Calu3 (cell line): ENCODE measurements at regions not wholly inside any gene's neighbourhood (a gene's known extent, or its start where the extent isn't known, plus 50 kb on each side); places are given as distances from the start of the nearest gene placed in this dataset.

ENCODE experiments used
- BruUV-seq: library from RNA; stranded (reverse); fragments of 400-500 nt; replicated peaks from 2 replicates; lab custom pipeline; 2021; lab: Mats Ljungman, UMichigan
- CTCF ChIA-PET: fragments of 300-600 bp; sonication (Branson Sonifier 250); formaldehyde crosslinking; loops from one replicate; lab custom pipeline; 2022; ENCODE audit warnings: antibody characterized with exemption; lab: Charles Lee
- DNase-seq: peaks from one replicate; pipeline ENCODE4 v3.0.0; 2022
- H3K27ac Mint-ChIP-seq: one replicate; pipeline ENCODE4 v1.8.0; 2022; ENCODE audit warnings: mixed read lengths; ENCODE audit not compliant: unreplicated experiment
- H3K27me3 Mint-ChIP-seq: one replicate; pipeline ENCODE4 v1.8.0; 2022; ENCODE audit warnings: mixed read lengths; ENCODE audit not compliant: unreplicated experiment
- H3K36me3 Mint-ChIP-seq: one replicate; pipeline ENCODE4 v1.8.0; 2022; ENCODE audit warnings: mild to moderate bottlenecking, moderate library complexity, mixed read lengths; ENCODE audit not compliant: insufficient read depth, unreplicated experiment
- H3K4me1 Mint-ChIP-seq: one replicate; pipeline ENCODE4 v1.8.0; 2022; ENCODE audit warnings: mild to moderate bottlenecking, low read depth, mixed read lengths; ENCODE audit not compliant: unreplicated experiment
- H3K4me3 Mint-ChIP-seq: one replicate; pipeline ENCODE4 v1.8.0; 2022; ENCODE audit warnings: mild to moderate bottlenecking, low read depth, moderate library complexity, mixed read lengths; ENCODE audit not compliant: unreplicated experiment
- H3K9me3 Mint-ChIP-seq: one replicate; pipeline ENCODE4 v1.8.0; 2022; ENCODE audit warnings: low read depth, mixed read lengths; ENCODE audit not compliant: unreplicated experiment
- intact Hi-C: fragments of 100-400 bp; cut with micrococcal nuclease; formaldehyde crosslinking; loops from one replicate; pipeline ENCODE4 v1.10.0; 2022; ENCODE audit not compliant: unreplicated experiment
- TF ChIP-seq, protein P1 (sequence below): fragments of 200-600 bp; IDR thresholded peaks from one replicate; pipeline ENCODE4 v1.8.0; 2022; ENCODE audit warnings: antibody characterized with exemption; ENCODE audit not compliant: unreplicated experiment

DNA sequence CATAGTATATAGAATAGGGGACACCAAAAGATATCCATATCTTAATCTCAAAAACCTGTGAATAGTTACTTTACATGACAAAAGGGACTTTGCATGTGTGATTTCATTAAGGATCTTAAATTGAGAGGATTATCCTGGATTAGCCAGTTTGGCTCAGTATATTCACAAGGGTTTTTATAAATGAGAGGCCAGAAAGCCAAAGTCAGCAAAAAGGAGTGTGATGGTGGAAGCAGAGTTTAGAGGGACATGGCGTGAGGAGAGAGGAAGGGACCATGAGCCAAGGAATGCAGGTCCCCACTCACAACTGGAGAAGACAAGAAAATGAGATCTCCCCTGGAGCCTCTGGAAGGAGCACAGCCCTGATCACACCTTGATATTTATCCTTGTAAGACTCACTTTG lies 648.5 kb upstream of the LCORL start:
- CTCF ChIA-PET, result no interaction called here
- intact Hi-C loops, result no loop called here
- BruUV-seq, result no TSS peak
- TF ChIP-seq, protein P1, sequence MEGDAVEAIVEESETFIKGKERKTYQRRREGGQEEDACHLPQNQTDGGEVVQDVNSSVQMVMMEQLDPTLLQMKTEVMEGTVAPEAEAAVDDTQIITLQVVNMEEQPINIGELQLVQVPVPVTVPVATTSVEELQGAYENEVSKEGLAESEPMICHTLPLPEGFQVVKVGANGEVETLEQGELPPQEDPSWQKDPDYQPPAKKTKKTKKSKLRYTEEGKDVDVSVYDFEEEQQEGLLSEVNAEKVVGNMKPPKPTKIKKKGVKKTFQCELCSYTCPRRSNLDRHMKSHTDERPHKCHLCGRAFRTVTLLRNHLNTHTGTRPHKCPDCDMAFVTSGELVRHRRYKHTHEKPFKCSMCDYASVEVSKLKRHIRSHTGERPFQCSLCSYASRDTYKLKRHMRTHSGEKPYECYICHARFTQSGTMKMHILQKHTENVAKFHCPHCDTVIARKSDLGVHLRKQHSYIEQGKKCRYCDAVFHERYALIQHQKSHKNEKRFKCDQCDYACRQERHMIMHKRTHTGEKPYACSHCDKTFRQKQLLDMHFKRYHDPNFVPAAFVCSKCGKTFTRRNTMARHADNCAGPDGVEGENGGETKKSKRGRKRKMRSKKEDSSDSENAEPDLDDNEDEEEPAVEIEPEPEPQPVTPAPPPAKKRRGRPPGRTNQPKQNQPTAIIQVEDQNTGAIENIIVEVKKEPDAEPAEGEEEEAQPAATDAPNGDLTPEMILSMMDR, result no peak
- Mint-ChIP-seq H3K27ac (no peak overlapping the region), H3K4me3 (no peak overlapping the region), H3K36me3 (no peaks in the 10 kb centered on the region), H3K27me3 (no peaks in the 10 kb centered on the region), H3K9me3 (peaks cover 8% of the 10 kb centered on the region), H3K4me1 (no peaks in the 10 kb centered on the region)
- no peak for DNase-seq

DNA sequence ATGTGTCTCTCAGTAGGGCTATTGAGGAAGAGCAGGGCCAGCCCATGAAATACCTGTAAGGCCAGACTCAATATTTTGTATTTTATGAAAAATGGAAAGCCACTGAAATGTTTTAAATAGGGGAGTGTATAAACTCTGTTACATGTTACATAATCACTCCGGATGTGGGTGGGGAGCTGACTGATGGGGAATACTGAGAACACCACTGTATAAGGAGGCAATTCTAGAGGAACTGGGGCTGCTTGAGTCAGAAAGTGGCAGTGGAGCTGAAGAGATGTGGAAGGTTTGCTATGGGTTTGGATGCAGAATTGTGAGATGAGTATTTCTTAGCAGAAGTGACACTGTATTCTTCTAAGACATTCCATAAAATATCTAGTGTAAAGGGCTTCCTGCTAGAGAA lies 647.8 kb upstream of the LCORL start:
- no peak overlapping the region for H3K4me3 Mint-ChIP-seq
- H3K9me3 Mint-ChIP-seq, result peaks cover 8% of the 10 kb centered on the region
- DNase-seq, result no peak
- H3K36me3 Mint-ChIP-seq, result no peaks in the 10 kb centered on the region
- intact Hi-C loops, result no loop called here
- no TSS peak for BruUV-seq
- H3K4me1 Mint-ChIP-seq, result no peaks in the 10 kb centered on the region
- CTCF ChIA-PET, result no interaction called here
- no peaks in the 10 kb centered on the region for H3K27me3 Mint-ChIP-seq
- TF ChIP-seq, protein P1, result no peak
- H3K27ac Mint-ChIP-seq, result no peak overlapping the region

DNA sequence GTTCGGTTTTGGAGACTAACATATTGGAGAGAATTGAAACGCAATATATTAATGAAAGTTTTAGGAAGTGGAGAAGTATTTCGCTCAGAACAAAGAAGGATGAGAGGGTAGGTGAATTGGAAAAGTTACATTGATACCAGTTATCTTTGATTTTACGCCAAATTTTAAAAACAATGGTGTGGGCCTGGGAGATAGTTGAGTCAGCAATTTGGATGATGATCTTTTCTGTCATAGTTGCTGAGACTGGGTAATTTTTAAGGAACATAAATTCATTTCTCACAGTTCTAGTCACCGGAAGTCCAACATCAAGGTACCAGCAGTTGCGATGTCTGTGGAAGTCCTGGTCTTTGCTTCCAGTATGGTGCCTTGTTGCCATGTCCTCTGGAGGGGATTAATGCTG lies 644.8 kb upstream of the LCORL start:
- peaks cover 3% of the 10 kb centered on the region for H3K9me3 Mint-ChIP-seq
- CTCF ChIA-PET, result no interaction called here

DNA sequence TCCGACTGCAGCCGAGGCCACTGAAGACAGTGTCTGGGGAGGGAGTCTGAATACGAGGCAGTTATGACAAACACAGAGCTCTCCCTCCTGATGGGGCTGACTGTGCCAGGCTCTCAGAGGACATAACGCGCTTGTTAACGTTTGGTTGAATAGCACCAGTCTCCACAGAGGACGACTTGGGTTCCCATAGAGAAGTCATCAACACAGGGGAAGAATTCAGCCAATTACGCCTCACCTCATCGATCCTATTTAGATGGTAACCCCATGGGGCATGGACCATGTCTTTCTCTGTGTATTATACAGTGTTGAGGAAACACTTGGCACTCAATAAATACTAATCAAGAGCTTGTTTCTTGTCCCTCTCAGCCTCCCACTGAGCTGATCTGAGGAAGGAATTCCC lies 642.6 kb upstream of the LCORL start:
- Mint-ChIP-seq H3K4me1 (no peaks in the 10 kb centered on the region), H3K36me3 (no peaks in the 10 kb centered on the region), H3K9me3 (peaks cover 3% of the 10 kb centered on the region), H3K27me3 (no peaks in the 10 kb centered on the region), H3K27ac (no peak overlapping the region), H3K4me3 (no peak overlapping the region)
- DNase-seq, result no peak
- intact Hi-C loops, result no loop called here
- TF ChIP-seq, protein P1, result no peak
- BruUV-seq, result no TSS peak
- CTCF ChIA-PET, result no interaction called here

More for the DNA sequence above, 644.8 kb upstream of the LCORL start:
- TF ChIP-seq, protein P1, result no peak
- Mint-ChIP-seq H3K4me1 (no peaks in the 10 kb centered on the region), H3K36me3 (no peaks in the 10 kb centered on the region), H3K27me3 (no peaks in the 10 kb centered on the region), H3K4me3 (no peak overlapping the region), H3K27ac (no peak overlapping the region)
- intact Hi-C loops, result no loop called here
- no peak for DNase-seq
- BruUV-seq, result no TSS peak
